Upper lobe of left lung (tissue), 6 donors: ENCODE measurements at regions not wholly inside any gene's neighbourhood (a gene's known extent, or its start where the extent isn't known, plus 50 kb on each side); places are given as distances from the start of the nearest gene placed in this dataset.
"Not testable (repeated sequence)": the region's sequence is repeated elsewhere in the genome, so short reads cannot be mapped to it uniquely, and the experiment has no call there.

Source experiments
- ATAC-seq, 2 donors: fragments of 200-7000 bp; cut with Tn5 transposase; one replicate each; pipeline ENCODE4 v1.9.1; 2022; ENCODE audit warnings: mild to moderate bottlenecking in 2 of 2, moderate library complexity in 2 of 2; ENCODE audit not compliant: low FRiP score in 2 of 2
- DNase-seq, 2 donors: peaks; one replicate each; pipeline ENCODE4 v3.0.0-alpha.2; 2019 to 2020
- H3K27ac ChIP-seq, 4 donors: fragments of 200-600 bp; sonication (generic); one replicate each; pipeline ENCODE4 v1.5.1; 2016 to 2019
- H3K27me3 ChIP-seq, 4 donors: fragments of 200-600 bp; sonication (generic); one replicate each; pipeline ENCODE4 v1.5.1; 2017 to 2019
- H3K36me3 ChIP-seq, 4 donors: fragments of 200-600 bp; sonication (generic); one replicate each; pipeline ENCODE4 v1.5.1; 2016 to 2019
- H3K4me1 ChIP-seq, 4 donors: fragments of 200-600 bp; sonication (generic); one replicate each; pipeline ENCODE4 v1.5.1; 2018 to 2019
- H3K4me3 ChIP-seq, 4 donors: fragments of 200-600 bp; sonication (generic); one replicate each; pipeline ENCODE4 v1.5.1; 2017 to 2019; ENCODE audit warnings: mild to moderate bottlenecking in 2 of 4, moderate library complexity in 1 of 4
- H3K9me3 ChIP-seq, 4 donors: fragments of 200-600 bp; sonication (generic); one replicate each; pipeline ENCODE4 v1.5.1; 2018 to 2019
- WGBS, 2 donors: methylation state at CpG; one replicate each; pipeline ENCODE4 v1.1.5; 2017 to 2018; 5-methylcytosine and 5-hydroxymethylcytosine counted together
- donor health status: DM: no; HTN: no; CAD: no; lungs with moderate emphysema.
- donor health status: DM: no; HTN: yes; CAD: no; lungs with severe emphysema.

DNA sequence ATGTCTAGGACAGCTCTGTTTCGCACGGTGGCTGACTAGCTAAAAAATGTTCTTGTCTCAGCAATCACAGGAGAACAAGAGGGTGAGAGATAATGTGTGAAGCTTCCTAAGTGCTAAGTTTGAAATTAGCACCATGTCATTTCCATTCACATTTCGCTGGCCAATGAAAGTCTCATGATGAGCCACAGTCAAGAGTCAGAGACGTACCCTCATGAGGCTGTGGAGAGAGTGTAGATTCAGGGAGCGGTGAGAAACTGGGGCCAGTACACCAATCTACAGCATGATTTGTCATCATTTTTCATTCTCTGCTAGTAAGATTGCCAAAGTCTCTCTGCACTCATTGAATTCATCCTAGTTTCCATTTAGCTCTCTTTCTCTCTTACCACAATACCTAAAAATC is 98.1 kb downstream of the FAM72C start:
- WGBS, 2 donors: no CpG with 5 or more reads among the region's 5 CpGs
- H3K27ac ChIP-seq, H3K4me1 ChIP-seq, H3K36me3 ChIP-seq, H3K27me3 ChIP-seq, H3K4me3 ChIP-seq, ATAC-seq, H3K9me3 ChIP-seq, DNase-seq: not testable (repeated sequence)

DNA sequence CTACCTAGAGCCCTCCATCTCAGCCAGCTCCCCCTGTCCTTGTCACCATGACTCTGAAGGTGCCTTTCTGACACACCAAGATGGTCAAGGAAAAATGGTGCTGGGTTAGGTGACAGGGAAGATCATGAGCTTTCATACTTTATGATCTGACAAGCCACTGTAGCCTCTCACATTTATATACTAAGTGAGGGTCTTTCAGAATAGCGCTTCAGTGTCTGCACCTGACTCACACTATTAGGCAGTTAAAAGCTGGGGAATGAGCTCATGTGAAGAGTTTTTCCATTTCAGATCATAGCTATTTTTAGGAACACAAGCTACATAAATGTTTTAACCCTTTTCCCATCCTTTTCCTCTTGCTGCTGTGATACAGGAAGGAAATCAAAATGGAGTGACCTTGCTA is 101.4 kb downstream of the FAM72C start:
- not testable (repeated sequence) for H3K36me3 ChIP-seq, ATAC-seq, H3K4me1 ChIP-seq, H3K27me3 ChIP-seq, H3K27ac ChIP-seq, H3K4me3 ChIP-seq, H3K9me3 ChIP-seq, DNase-seq
- whole genome bisulfite sequencing, 2 donors: 60% methylated on average over 1 of the region's 1 CpG; no CpG with 5 or more reads in 1 of the 2 donors

DNA sequence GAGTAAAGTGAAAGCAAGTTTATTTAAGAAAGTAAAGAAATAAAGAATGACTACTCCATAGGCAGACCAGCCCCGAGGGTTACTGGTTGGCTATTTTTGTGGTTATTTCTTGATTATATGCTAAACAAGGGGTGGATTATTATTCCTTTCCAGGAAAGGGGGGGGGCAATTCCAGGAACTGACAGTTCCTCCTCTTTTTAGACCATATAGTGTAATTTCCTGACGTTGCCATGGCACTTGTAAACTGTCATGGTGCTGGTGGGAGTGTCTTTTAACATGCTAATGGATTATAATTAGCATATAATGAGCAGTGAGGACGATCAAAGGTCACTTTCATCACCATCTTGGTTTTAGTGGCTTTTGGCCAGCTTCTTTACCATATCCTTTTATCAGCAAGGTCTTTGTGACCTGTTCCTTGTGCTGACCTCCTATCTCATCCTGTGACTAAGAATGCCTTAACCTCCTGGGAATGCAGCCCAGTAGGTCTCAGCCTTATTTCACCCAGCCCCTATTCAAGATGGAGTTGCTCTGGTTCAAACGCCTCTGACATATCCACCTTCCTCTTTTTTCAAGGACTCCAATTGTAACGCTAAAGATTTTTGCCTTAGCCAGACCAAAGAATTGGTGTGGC is 104.1 kb downstream of the FAM72C start:
- 6 to 16% methylated on average over 3 of the region's 5 CpGs for whole genome bisulfite sequencing, 2 donors
- H3K4me3 ChIP-seq, H3K27ac ChIP-seq, H3K36me3 ChIP-seq, H3K9me3 ChIP-seq, ATAC-seq, H3K27me3 ChIP-seq, DNase-seq, H3K4me1 ChIP-seq: not testable (repeated sequence)

DNA sequence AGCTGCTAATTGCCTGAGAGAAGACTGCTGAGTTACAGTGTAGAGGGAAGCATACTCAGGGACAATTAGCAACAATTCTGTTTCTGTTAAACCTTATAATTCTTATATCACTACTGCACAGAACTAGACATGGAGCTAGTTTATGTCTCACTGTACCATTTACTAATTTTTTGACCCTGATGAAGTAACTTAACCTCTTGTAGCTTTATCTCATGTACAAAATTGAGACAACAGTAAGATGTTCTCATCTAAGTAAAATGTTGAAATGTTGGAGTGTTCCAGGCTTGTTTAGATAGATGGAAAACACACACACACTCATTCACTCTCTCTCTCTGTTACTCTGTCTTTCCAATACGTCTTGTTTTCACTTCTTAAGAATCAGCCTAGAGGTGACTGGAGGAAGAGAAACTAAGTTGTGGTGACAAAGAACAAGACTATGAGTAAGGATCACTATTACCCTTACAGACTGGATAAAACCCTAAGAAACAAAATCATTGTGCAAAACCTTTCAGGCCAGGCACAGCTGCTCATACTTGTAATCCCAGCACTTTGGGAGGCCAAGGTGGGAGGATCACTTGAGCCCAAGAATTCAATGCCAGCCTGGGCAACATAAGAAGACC is 107.8 kb downstream of the FAM72C start:
- H3K9me3 ChIP-seq, H3K27me3 ChIP-seq, H3K4me1 ChIP-seq, H3K36me3 ChIP-seq, H3K4me3 ChIP-seq, DNase-seq, H3K27ac ChIP-seq: not testable (repeated sequence)
- no CpG with 5 or more reads among the region's 1 CpG for WGBS, 2 donors
- ATAC-seq: peak in 1 of 2 donors; percentile 59

DNA sequence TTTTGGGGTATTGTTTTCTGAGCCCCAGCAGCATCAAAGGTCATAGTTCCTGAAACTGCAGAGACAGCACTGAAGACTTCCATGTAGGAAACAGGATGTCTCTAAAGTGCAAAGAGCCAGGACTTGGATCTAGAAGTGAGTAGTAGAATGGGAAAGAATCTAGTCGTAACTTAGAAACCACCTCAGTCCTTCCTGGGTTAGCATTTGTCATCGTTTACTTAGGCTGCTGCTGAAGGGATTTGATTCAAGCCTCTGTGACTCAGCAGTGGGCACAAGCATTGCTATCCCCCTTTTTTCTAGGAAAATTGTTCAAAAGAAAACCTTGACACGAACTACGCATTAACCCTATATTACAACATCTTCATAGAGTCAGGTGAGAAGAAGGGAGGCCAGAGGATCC is 109.1 kb downstream of the FAM72C start:
- not testable (repeated sequence) for DNase-seq, ATAC-seq, H3K27me3 ChIP-seq, H3K4me3 ChIP-seq, H3K36me3 ChIP-seq, H3K27ac ChIP-seq, H3K9me3 ChIP-seq, H3K4me1 ChIP-seq
- 60% methylated on average over 1 of the region's 4 CpGs; no CpG with 5 or more reads in 1 of the 2 donors for WGBS, 2 donors

DNA sequence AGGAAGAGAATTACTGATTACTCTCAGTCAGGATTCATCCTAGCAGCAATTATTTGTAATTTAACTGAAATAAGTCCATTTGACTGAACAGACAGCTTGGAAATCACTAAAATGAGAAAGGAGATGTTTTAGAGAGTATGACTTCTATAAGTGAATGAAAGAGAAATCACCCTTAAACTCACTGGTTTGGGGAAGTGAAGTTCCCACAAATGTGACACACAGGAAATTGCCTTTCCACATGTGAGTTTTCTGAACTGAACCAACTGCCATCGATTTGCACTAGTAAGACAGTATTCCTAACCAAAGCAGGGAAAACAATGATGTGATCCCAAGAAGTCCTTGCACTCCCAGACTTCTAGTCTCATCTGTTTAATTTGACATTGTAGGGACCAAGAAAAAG is 110.5 kb downstream of the FAM72C start:
- H3K27ac ChIP-seq, H3K4me1 ChIP-seq, DNase-seq, H3K4me3 ChIP-seq, H3K36me3 ChIP-seq, H3K27me3 ChIP-seq, H3K9me3 ChIP-seq: not testable (repeated sequence)
- no CpG with 5 or more reads among the region's 1 CpG for WGBS, 2 donors
- ATAC-seq: peak in 1 of 2 donors; percentile 61

DNA sequence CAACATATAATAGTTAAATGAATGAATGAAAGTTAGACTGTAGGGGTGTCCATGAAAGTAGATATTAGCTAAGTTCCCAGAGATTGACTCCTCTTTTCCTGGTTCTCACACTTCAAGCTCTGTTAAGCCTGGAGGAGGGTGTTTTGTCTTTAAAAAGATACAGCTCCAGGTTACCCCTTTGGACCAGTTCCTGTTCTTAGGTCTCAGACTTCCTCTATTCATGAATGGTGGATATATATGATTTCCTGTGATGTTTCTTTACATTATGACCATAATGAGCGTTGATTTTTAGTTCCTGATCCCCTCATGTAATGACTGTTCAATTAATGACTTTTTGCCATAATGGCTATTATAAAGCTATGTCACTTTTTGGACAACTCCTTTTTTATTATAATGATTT is 115.9 kb downstream of the FAM72C start:
- no CpG with 5 or more reads among the region's 1 CpG for WGBS, 2 donors
- not testable (repeated sequence) for H3K36me3 ChIP-seq

DNA sequence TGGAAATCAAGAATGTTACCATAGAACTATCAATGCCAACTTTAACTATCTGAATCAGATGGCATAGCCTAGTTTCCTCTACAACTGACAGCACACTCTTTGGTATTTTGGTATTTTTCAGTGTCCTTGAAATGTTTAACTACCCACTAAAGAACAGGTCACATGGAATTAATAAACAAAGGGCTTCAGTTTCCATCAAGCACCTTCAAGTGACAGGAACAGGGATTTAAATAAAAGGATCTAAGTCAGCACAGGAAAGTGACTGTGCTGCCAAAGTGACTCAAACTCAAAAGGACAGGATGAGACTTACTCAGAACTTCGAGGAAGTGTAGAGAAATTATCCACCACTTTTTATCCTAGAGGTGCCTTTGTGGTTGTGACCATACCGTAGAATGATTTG is 117.7 kb downstream of the FAM72C start:
- not testable (repeated sequence) for H3K36me3 ChIP-seq, ATAC-seq, H3K9me3 ChIP-seq, H3K4me1 ChIP-seq, DNase-seq, H3K27me3 ChIP-seq, H3K27ac ChIP-seq, H3K4me3 ChIP-seq
- no CpG with 5 or more reads among the region's 2 CpGs for WGBS, 2 donors

More for the DNA sequence above, 115.9 kb downstream of the FAM72C start:
- ATAC-seq, H3K9me3 ChIP-seq, H3K27ac ChIP-seq, H3K4me3 ChIP-seq, H3K27me3 ChIP-seq, H3K4me1 ChIP-seq, DNase-seq: not testable (repeated sequence)

DNA sequence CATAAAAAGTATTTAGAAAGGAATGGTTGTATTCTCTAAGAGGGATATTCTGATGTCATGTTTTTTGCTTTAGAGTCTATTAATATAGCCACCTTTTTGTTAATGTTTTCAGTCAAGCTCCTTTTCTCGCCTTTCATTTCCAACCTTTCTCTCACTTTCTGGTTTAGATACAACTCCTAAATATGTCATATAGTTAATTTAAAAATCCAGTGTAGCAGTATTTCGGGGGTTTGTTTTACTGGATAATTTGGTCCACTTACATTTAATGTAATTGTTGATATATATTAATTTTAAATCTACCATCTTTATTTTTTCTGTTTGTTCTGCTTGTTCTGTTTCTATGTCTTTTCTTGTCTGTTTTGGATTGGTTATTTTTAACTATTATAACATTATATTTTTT is 121.1 kb downstream of the FAM72C start:
- 83 to 100% methylated on average over 2 of the region's 2 CpGs for WGBS, 2 donors
- H3K27ac ChIP-seq, H3K4me3 ChIP-seq, H3K4me1 ChIP-seq, H3K27me3 ChIP-seq, H3K36me3 ChIP-seq, ATAC-seq, DNase-seq, H3K9me3 ChIP-seq: not testable (repeated sequence)

DNA sequence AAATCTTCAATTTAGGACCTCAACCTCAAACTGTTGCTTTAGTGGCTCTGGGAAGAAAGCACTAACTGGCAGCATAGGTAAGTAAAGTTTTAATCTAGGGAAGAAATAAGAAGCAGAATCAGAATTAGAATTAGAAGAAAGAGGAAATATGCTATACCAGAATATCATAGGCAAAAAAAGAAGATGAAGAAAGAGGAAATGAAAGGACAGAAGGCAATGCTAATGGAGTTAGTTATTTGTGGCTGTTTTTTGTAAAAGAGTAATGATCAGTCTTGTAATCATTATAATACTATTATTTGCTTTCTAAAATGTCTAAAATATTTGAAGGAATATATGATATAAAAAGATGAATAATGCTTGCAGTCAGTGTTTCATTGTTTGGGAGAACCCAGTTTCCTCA is 122.9 kb downstream of the FAM72C start:
- DNase-seq, H3K9me3 ChIP-seq, ATAC-seq, H3K36me3 ChIP-seq, H3K27ac ChIP-seq, H3K4me3 ChIP-seq, H3K4me1 ChIP-seq, H3K27me3 ChIP-seq: not testable (repeated sequence)

DNA sequence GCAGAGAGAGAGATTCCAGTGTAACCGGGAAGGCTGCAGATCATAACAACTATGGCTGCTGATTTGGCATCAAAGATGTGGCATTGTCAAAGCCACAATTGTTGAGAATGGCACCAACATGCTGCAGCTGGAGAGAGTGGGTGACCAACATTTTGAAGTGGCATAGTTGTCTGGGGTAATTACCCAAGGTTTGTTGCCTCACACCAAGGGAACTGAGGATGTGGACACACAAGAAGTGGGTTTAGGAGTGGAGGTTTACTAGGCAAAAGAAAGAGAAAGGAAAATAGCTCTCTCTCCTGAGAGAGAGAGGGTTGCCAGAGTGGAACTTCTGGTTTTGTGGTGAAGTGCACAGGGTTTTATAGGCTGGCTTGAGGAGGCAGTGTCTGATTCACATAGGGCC is 126.6 kb downstream of the FAM72C start:
- not testable (repeated sequence) for H3K27ac ChIP-seq, H3K9me3 ChIP-seq, H3K27me3 ChIP-seq, H3K4me3 ChIP-seq, DNase-seq, H3K4me1 ChIP-seq, H3K36me3 ChIP-seq
- 60% methylated on average over 1 of the region's 1 CpG; no CpG with 5 or more reads in 1 of the 2 donors for WGBS, 2 donors
- peak in 1 of 2 donors; percentile 34 for ATAC-seq

DNA sequence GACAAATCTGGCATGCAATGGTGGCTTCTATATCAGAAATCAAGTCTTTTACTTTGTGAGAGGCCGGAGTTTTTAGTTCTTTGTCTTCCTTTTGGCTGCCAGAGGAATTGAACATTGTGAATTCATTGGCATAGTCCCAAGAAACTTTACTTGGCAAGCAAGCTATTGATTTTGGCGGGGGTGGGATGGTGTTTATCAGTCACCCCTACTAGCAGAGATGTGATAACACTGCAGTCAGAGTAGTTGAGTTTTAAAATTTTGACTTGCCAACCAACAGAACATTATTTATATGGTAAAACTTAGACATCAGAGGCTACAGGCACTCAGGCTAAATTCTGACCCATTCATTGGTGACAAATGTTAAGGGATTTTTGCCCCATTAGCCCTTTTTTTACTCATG is 129.7 kb downstream of the FAM72C start:
- DNase-seq, H3K27ac ChIP-seq, ATAC-seq, H3K36me3 ChIP-seq, H3K9me3 ChIP-seq, H3K4me1 ChIP-seq, H3K27me3 ChIP-seq, H3K4me3 ChIP-seq: not testable (repeated sequence)
- no CpG with 5 or more reads among the region's 2 CpGs for WGBS, 2 donors

DNA sequence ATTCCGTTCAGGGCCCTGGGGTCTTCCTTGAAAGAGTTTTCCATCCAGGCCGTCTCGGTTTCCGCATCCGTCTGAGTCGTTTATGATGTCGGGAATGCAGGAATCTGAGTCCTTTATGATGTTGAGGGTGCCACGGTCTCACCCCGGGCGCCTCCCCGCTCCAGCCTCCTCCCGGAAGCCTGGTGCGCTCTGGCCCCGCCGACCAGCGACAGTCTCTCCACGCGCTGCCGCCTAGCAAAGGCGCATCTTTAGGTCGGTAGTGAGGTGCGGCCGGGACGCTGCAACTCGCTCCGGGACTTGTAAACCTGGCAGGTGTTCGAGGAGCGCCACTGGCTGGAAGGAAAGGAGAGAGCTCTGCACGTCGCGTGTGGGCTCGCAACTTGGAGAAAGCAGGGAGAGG is 132.6 kb downstream of the FAM72C start:
- H3K4me1 ChIP-seq, DNase-seq, H3K4me3 ChIP-seq, H3K36me3 ChIP-seq, H3K27ac ChIP-seq, H3K9me3 ChIP-seq, H3K27me3 ChIP-seq: not testable (repeated sequence)
- peak; percentile 63 to 66 for ATAC-seq
- 0% methylated on average over 1 of the region's 32 CpGs for WGBS, 2 donors

DNA sequence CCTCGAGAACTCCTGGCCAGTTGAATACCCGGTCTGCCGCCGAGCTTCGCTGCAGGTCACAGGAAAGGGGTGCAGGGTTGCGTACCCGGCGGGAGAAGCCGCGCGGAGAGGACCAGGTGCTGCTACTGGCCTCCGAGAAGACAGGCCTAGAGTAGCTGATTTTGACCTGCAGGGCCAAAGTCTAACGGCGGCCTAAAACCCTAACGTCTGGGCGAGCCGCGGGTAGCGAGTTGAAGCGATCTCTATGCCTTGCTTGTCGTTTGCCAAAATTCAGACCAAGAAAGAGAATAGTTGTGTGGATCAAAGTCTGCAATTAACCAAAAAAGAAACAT is 133.2 kb downstream of the FAM72C start:
- WGBS, 2 donors: no CpG with 5 or more reads among the region's 21 CpGs
- H3K27me3 ChIP-seq, H3K27ac ChIP-seq, H3K36me3 ChIP-seq, H3K4me3 ChIP-seq, H3K9me3 ChIP-seq, H3K4me1 ChIP-seq, DNase-seq: not testable (repeated sequence)
- ATAC-seq: peak; percentile 35 to 43
